ENCODE measurements at regions not wholly inside any gene's neighbourhood (a gene's known extent, or its start where the extent isn't known, plus 50 kb on each side); places are given as distances from the start of the nearest gene placed in this dataset.
"Not testable (repeated sequence)": the region's sequence is repeated elsewhere in the genome, so short reads cannot be mapped to it uniquely, and the experiment has no call there.

GRCh38 chr16:61421111-61421510, 615.1 kb downstream of the CDH8 start:
- DNase-seq = no peak

GRCh38 chr16:61419791-61420190, 616.4 kb downstream of the CDH8 start:
- DNase-seq = no peak

- DNase-seq = not testable (repeated sequence)
These were observed 617.4 kb downstream of the CDH8 start for GRCh38 chr16:61418802-61419201.

- no peak for DNase-seq
These were observed 621.1 kb downstream of the CDH8 start for GRCh38 chr16:61415126-61415525.

GRCh38 chr16:61413021-61413420, 623.2 kb downstream of the CDH8 start:
- no peak for DNase-seq

- no peak for DNase-seq
These were observed 623.7 kb downstream of the CDH8 start for GRCh38 chr16:61412562-61412961.

GRCh38 chr16:61409604-61410003, 626.6 kb downstream of the CDH8 start:
- DNase-seq = no peak

- DNase-seq = no peak
These were observed 632.9 kb downstream of the CDH8 start for GRCh38 chr16:61403386-61403785.

GRCh38 chr16:61391896-61392295, 644.3 kb downstream of the CDH8 start:
- no peak for DNase-seq

GRCh38 chr16:61390965-61391637, 645.1 kb downstream of the CDH8 start:
- DNase-seq = no peak

- no peak for DNase-seq
These were observed 650.7 kb downstream of the CDH8 start for GRCh38 chr16:61385392-61386071.

- no peak for DNase-seq
These were observed 653.8 kb downstream of the CDH8 start for GRCh38 chr16:61382435-61382834.

- no peak for DNase-seq
These were observed 656.9 kb downstream of the CDH8 start for GRCh38 chr16:61379311-61379710.

GRCh38 chr16:61374071-61374470, 662.2 kb downstream of the CDH8 start:
- DNase-seq = no peak

GRCh38 chr16:61371881-61372280, 664.4 kb downstream of the CDH8 start:
- no peak for DNase-seq

GRCh38 chr16:61371388-61371787, 664.9 kb downstream of the CDH8 start:
- no peak for DNase-seq

GRCh38 chr16:61370564-61370963, 665.7 kb downstream of the CDH8 start:
- DNase-seq = no peak

- no peak for DNase-seq
These were observed 670.2 kb downstream of the CDH8 start for GRCh38 chr16:61366006-61366405.

- DNase-seq = no peak
These were observed 671.2 kb downstream of the CDH8 start for GRCh38 chr16:61364990-61365389.

GRCh38 chr16:61362585-61362984, 673.7 kb downstream of the CDH8 start:
- no peak for DNase-seq

GRCh38 chr16:61344791-61345190, 691.4 kb downstream of the CDH8 start:
- DNase-seq = no peak

GRCh38 chr16:61332461-61332860, 703.8 kb downstream of the CDH8 start:
- DNase-seq = no peak

GRCh38 chr16:61324044-61324443, 712.2 kb downstream of the CDH8 start:
- DNase-seq = no peak

- no peak for DNase-seq
These were observed 712.8 kb downstream of the CDH8 start for GRCh38 chr16:61323456-61323855.

GRCh38 chr16:61320791-61321190, 715.4 kb downstream of the CDH8 start:
- no peak for DNase-seq

Measured in RPMI8226 (cell line).